GM12872 (cell line): ENCODE measurements at regions not wholly inside any gene's neighbourhood (a gene's known extent, or its start where the extent isn't known, plus 50 kb on each side); places are given as distances from the start of the nearest gene placed in this dataset.

Experiments used
- CTCF ChIP-seq: IDR thresholded peaks from 3 replicates; pipeline ENCODE4 v1.5.1; 2011; ENCODE audit warnings: low read depth, mild to moderate bottlenecking, low read length, moderate library complexity; ENCODE audit not compliant: insufficient read depth

- no peak for TF ChIP-seq CTCF
Measured at GRCh38 chr10:78231939-78232338, 198.3 kb downstream of the RPS24 start.

GRCh38 chr10:78236416-78237015 lies 202.9 kb downstream of the RPS24 start:
- TF ChIP-seq CTCF = no peak

- no peak for TF ChIP-seq CTCF
Measured at GRCh38 chr10:78247266-78247665, 213.6 kb downstream of the RPS24 start.

GRCh38 chr10:78247821-78248220 lies 214.2 kb downstream of the RPS24 start:
- no peak for TF ChIP-seq CTCF

GRCh38 chr10:78248651-78249464 lies 215.2 kb downstream of the RPS24 start:
- TF ChIP-seq CTCF = no peak

GRCh38 chr10:78249690-78250089 lies 216.0 kb downstream of the RPS24 start:
- no peak for TF ChIP-seq CTCF

- TF ChIP-seq CTCF = no peak
Measured at GRCh38 chr10:78250313-78251015, 216.8 kb downstream of the RPS24 start.
